ENCODE measurements at regions not wholly inside any gene's neighbourhood (a gene's known extent, or its start where the extent isn't known, plus 50 kb on each side); places are given as distances from the start of the nearest gene placed in this dataset.

GRCh38 chr3:72220946-72221345, 436.0 kb upstream of the PROK2 start:
- intact Hi-C loops (cut with micrococcal nuclease) (no loop called here), dilution Hi-C loops (cut with MboI; ENCODE audit: extremely low pct_ligation_motif_present, low sequenced_read_pairs) (no loop called here)
- Histone ChIP-seq H3K4me3 (replicated peaks in 1 of 3; ENCODE audit: insufficient read depth in 1 of 3, low read depth in 1 of 3, low read length in 3 of 3) (no peak overlapping the region), H3K9ac (replicated peaks; ENCODE audit: extremely low read depth, insufficient read depth, low read length) (no peak overlapping the region), H3K9me3 (replicated peaks; ENCODE audit: control insufficient read depth, insufficient read depth, low read length) (no peaks in the 10 kb centered on the region), H3K4me1 (ENCODE audit: control insufficient read depth, extremely low read depth, insufficient read depth, low read length) (no peaks in the 10 kb centered on the region), H3K4me2 (ENCODE audit: insufficient read depth, low read length) (no peak overlapping the region), H3K27me3 (ENCODE audit: control insufficient read depth in 2 of 2, insufficient read depth in 2 of 2, low read length in 2 of 2) (peaks cover 0 to 3% of the 10 kb centered on the region in 2 experiments), H4K20me1 (replicated peaks; ENCODE audit: control insufficient read depth, extremely low read depth, insufficient read depth, low read length) (no peaks in the 10 kb centered on the region), H3K79me2 (ENCODE audit: control insufficient read depth, insufficient read depth, low read length) (no peaks in the 10 kb centered on the region), H3K27ac (ENCODE audit: insufficient read depth, low read depth, low read length) (no peak overlapping the region), H2AFZ (ENCODE audit: low read depth, low read length) (no peak overlapping the region), H3K36me3 (ENCODE audit: control insufficient read depth in 2 of 2, extremely low read depth in 1 of 2, insufficient read depth in 2 of 2, low read length in 2 of 2) (no peaks in the 10 kb centered on the region), H3K9me1 (replicated peaks; ENCODE audit: control insufficient read depth, extremely low read depth, insufficient read depth, low read length) (no peaks in the 10 kb centered on the region)
- ChIA-PET CTCF (no interaction called here), POLR2A (no interaction called here)
- TF ChIP-seq EZH2 (IDR thresholded peaks at IDR 0.05; ENCODE audit: borderline replicate concordance, low read depth, low read length, severe bottlenecking) (no peak), MAX (IDR thresholded peaks at IDR 0.05; ENCODE audit: insufficient read depth, insufficient read length) (no peak), JUN (IDR thresholded peaks at IDR 0.05; ENCODE audit: borderline replicate concordance, insufficient read depth, insufficient read length, low read depth) (no peak), FOS (IDR thresholded peaks at IDR 0.05; ENCODE audit: borderline replicate concordance, insufficient read depth, low read length) (no peak), MYC (IDR thresholded peaks at IDR 0.05; ENCODE audit: low read depth, low read length) (no peak), GATA2 (IDR thresholded peaks at IDR 0.05; ENCODE audit: insufficient read depth, insufficient read length, low read depth, low read length) (no peak), POLR2A (IDR thresholded peaks at IDR 0.05; ENCODE audit: low read depth, low read length) (no peak)
- BruUV-seq (replicated peaks): no TSS peak
- FAIRE-seq: no peak
- DNase-seq (ENCODE audit: low read depth, low spot score): no peak

- CTCF ChIA-PET: no interaction called here
- no peak overlapping the region for H3K4me3 ChIP-seq (replicated peaks in 1 of 3; ENCODE audit: insufficient read depth in 1 of 3, low read depth in 1 of 3, low read length in 3 of 3)
- no peak for TF ChIP-seq GATA2 (IDR thresholded peaks at IDR 0.05; ENCODE audit: insufficient read depth, insufficient read length, low read depth, low read length)
- no peak for TF ChIP-seq EZH2 (IDR thresholded peaks at IDR 0.05; ENCODE audit: borderline replicate concordance, low read depth, low read length, severe bottlenecking)
- TF ChIP-seq FOS (IDR thresholded peaks at IDR 0.05; ENCODE audit: borderline replicate concordance, insufficient read depth, low read length): no peak
- no peak for TF ChIP-seq POLR2AphosphoS5 (IDR thresholded peaks at IDR 0.05; ENCODE audit: insufficient read depth, low read depth, low read length)
- TF ChIP-seq JUN (IDR thresholded peaks at IDR 0.05; ENCODE audit: borderline replicate concordance, insufficient read depth, insufficient read length, low read depth): no peak
- TF ChIP-seq MAX (IDR thresholded peaks at IDR 0.05; ENCODE audit: insufficient read depth, insufficient read length): no peak
- TF ChIP-seq MYC (IDR thresholded peaks at IDR 0.05; ENCODE audit: low read depth, low read length): no peak
- TF ChIP-seq POLR2A (IDR thresholded peaks at IDR 0.05; ENCODE audit: low read depth, low read length): no peak
- no peak for TF ChIP-seq CTCF (IDR thresholded peaks at IDR 0.05; ENCODE audit: extremely low read depth in 1 of 2, insufficient read depth in 1 of 2, low read depth in 1 of 2, low read length in 2 of 2)
- H3K4me1 ChIP-seq (ENCODE audit: control insufficient read depth, extremely low read depth, insufficient read depth, low read length): no peaks in the 10 kb centered on the region
- no peak overlapping the region for H3K9ac ChIP-seq (replicated peaks; ENCODE audit: extremely low read depth, insufficient read depth, low read length)
- H4K20me1 ChIP-seq (replicated peaks; ENCODE audit: control insufficient read depth, extremely low read depth, insufficient read depth, low read length): no peaks in the 10 kb centered on the region
- no peak overlapping the region for H3K4me2 ChIP-seq (ENCODE audit: insufficient read depth, low read length)
- H3K36me3 ChIP-seq (ENCODE audit: control insufficient read depth in 2 of 2, extremely low read depth in 1 of 2, insufficient read depth in 2 of 2, low read length in 2 of 2): no peaks in the 10 kb centered on the region
- FAIRE-seq (no peak), DNase-seq (ENCODE audit: low read depth, low spot score) (no peak)
- dilution Hi-C loops (cut with MboI; ENCODE audit: extremely low pct_ligation_motif_present, low sequenced_read_pairs): no loop called here
- POLR2A ChIA-PET: no interaction called here
- H3K27ac ChIP-seq (ENCODE audit: insufficient read depth, low read depth, low read length): no peak overlapping the region
- intact Hi-C loops (cut with micrococcal nuclease): no loop called here
- no TSS peak for BruUV-seq (replicated peaks)
- no peak overlapping the region for H2AFZ ChIP-seq (ENCODE audit: low read depth, low read length)
- H3K9me3 ChIP-seq (replicated peaks; ENCODE audit: control insufficient read depth, insufficient read depth, low read length): no peaks in the 10 kb centered on the region
- no peaks in the 10 kb centered on the region for H3K79me2 ChIP-seq (ENCODE audit: control insufficient read depth, insufficient read depth, low read length)
- no peaks in the 10 kb centered on the region for H3K9me1 ChIP-seq (replicated peaks; ENCODE audit: control insufficient read depth, extremely low read depth, insufficient read depth, low read length)
- peaks cover 0 to 3% of the 10 kb centered on the region in 2 experiments for H3K27me3 ChIP-seq (ENCODE audit: control insufficient read depth in 2 of 2, insufficient read depth in 2 of 2, low read length in 2 of 2)
Measured at GRCh38 chr3:72219752-72220151, 434.8 kb upstream of the PROK2 start.

All from endothelial cell of umbilical vein (primary cell).